ENCODE measurements at regions not wholly inside any gene's neighbourhood (a gene's known extent, or its start where the extent isn't known, plus 50 kb on each side); places are given as distances from the start of the nearest gene placed in this dataset.

- no peak for TF ChIP-seq L3MBTL2 (conservative IDR thresholded peaks at IDR 0.05)
- no peak for TF ChIP-seq TARDBP (IDR thresholded peaks at IDR 0.05)
These were observed 200.6 kb downstream of the GLRX3 start for GRCh38 chr10:130336617-130337304.

All from HEK293T (cell line).